ENCODE measurements at regions not wholly inside any gene's neighbourhood (a gene's known extent, or its start where the extent isn't known, plus 50 kb on each side); places are given as distances from the start of the nearest gene placed in this dataset.

DNA sequence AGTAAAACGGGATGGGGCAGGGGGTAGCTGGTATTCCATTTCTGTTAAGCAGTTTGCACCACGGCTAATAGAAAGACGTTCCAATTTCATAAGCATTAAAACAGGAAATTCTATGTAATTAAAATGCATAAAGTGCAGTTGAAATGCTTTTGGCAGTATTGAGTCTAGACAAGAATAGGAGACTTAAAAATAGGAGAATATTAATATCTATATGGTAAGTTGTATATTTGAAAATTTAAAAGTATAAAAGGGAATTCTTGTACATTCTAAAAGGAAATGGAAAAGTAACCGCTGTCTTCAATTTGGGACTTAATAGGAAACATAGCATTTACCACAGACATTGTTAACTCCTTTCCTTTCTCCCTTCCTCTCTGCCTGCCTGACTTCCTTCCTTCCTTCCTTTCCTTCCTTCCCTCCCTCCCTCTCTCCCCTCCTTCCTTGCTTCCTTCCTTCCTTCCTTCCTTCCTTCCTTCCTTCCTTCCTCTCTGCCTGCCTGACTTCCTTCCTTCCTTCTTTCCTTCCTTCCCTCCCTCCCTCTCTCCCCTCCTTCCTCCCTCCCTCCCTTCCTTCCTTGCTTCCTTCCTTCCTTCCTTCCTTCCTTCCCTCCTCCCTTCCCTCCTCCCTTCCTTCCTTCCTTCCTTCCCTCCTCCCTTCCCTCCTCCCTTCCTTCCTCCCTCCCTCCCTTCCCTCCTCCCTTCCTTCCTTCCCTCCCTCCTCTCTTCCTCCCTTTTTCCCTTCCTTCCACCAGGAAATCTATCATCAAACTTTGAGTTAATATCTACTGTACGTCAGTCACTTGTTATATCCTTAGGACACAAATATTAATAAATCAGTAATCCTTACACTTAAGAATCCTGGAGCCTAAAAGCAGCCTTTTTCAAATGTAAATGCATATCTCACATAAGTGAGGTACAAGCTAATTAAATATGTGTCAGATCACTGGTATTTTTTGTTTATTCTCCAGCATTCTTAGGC is 1049.3 kb downstream of the GALC start:
- TF ChIP-seq, protein P1, sequence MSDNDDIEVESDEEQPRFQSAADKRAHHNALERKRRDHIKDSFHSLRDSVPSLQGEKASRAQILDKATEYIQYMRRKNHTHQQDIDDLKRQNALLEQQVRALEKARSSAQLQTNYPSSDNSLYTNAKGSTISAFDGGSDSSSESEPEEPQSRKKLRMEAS (IDR thresholded peaks at IDR 0.05; ENCODE audit: low read depth, low read length) = no peak
- TF ChIP-seq POLR2A (IDR thresholded peaks at IDR 0.05; ENCODE audit: extremely low read depth, insufficient read length) = no peak
- H3K4me3 ChIP-seq (ENCODE audit: low read depth, low read length) = no peak overlapping the region
- DNase-seq (ENCODE audit: low read depth) = no peak

DNA sequence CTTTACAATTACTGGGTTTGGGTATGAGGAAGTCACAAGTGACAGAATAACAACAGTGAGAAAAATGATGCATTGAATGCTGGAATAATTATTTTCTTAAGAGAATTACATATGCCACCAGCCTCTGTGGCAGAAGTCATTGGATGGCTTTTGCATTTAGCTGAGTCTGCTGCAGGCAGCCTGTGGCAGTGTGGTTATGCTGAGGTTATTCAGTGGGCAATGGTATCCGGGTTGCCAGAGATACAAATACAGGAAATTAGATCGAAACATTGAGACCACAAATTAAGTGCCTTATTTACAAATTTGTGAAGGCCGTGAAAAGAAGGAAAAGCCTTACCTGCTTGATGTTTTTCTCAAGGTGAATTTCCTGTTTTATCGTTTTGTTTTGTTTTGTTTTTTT is 1050.0 kb downstream of the GALC start:
- TF ChIP-seq, protein P1 (IDR thresholded peaks at IDR 0.05; ENCODE audit: low read depth, low read length) = no peak
- TF ChIP-seq, protein P2, sequence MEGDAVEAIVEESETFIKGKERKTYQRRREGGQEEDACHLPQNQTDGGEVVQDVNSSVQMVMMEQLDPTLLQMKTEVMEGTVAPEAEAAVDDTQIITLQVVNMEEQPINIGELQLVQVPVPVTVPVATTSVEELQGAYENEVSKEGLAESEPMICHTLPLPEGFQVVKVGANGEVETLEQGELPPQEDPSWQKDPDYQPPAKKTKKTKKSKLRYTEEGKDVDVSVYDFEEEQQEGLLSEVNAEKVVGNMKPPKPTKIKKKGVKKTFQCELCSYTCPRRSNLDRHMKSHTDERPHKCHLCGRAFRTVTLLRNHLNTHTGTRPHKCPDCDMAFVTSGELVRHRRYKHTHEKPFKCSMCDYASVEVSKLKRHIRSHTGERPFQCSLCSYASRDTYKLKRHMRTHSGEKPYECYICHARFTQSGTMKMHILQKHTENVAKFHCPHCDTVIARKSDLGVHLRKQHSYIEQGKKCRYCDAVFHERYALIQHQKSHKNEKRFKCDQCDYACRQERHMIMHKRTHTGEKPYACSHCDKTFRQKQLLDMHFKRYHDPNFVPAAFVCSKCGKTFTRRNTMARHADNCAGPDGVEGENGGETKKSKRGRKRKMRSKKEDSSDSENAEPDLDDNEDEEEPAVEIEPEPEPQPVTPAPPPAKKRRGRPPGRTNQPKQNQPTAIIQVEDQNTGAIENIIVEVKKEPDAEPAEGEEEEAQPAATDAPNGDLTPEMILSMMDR (IDR thresholded peaks at IDR 0.05; ENCODE audit: low read depth, low read length) = no peak
- TF ChIP-seq MYC (IDR thresholded peaks at IDR 0.05; ENCODE audit: low read depth, low read length) (no peak), POLR2A (IDR thresholded peaks at IDR 0.05; ENCODE audit: extremely low read depth, insufficient read length) (no peak)
- no peak for DNase-seq (ENCODE audit: low read depth)
- no peak overlapping the region for H3K4me3 ChIP-seq (ENCODE audit: low read depth, low read length)

DNA sequence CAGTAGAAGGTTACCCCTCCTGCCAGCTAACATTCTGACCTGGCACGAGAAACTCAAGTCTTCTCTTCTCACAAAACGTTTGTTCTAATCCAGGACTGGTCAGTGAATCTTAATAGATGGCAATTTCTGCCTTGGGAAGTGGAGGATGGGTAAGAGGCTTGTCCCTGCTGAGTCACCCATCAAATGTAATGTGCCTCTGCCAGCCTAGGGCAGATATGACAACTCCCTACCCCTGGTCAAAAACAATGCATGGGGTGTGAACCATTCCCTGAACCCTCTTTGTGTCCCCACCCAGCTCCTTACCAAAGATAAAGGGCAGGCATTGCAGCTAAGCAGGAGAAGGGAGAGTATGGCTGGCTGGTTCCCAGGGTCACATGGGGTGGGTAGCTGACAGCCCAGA is 1052.9 kb downstream of the GALC start:
- TF ChIP-seq POLR2A (IDR thresholded peaks at IDR 0.05; ENCODE audit: extremely low read depth, insufficient read length) = no peak
- TF ChIP-seq, protein P1 (IDR thresholded peaks at IDR 0.05; ENCODE audit: low read depth, low read length) = no peak
- no peak for TF ChIP-seq MYC (IDR thresholded peaks at IDR 0.05; ENCODE audit: low read depth, low read length)
- TF ChIP-seq, protein P2 (IDR thresholded peaks at IDR 0.05; ENCODE audit: low read depth, low read length) = no peak
- no peak for DNase-seq (ENCODE audit: low read depth)
- H3K4me3 ChIP-seq (ENCODE audit: low read depth, low read length) = no peak overlapping the region

DNA sequence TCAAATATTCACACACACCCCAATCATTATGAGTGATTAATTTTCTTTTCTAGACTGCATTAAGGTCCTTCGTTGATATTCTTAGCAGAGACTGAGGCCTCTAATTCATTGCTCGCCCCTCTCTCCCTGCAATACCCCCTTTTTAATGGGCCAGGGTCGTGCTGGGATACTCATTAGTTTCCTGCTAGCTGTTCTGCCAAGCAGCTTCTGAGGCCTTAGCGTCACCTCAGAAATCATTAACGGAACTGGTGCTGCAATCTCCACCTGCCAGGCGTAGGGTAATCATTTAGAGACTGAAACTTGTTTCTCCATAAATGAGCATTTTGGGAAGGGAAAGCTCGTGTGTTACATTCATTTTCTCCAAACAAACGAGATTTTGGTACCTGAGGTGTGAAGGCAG is 1054.7 kb downstream of the GALC start:
- TF ChIP-seq, protein P2 (IDR thresholded peaks at IDR 0.05; ENCODE audit: low read depth, low read length) = no peak
- no peak for TF ChIP-seq MYC (IDR thresholded peaks at IDR 0.05; ENCODE audit: low read depth, low read length)
- no peak for TF ChIP-seq POLR2A (IDR thresholded peaks at IDR 0.05; ENCODE audit: extremely low read depth, insufficient read length)
- no peak overlapping the region for H3K4me3 ChIP-seq (ENCODE audit: low read depth, low read length)
- no peak for DNase-seq (ENCODE audit: low read depth)

DNA sequence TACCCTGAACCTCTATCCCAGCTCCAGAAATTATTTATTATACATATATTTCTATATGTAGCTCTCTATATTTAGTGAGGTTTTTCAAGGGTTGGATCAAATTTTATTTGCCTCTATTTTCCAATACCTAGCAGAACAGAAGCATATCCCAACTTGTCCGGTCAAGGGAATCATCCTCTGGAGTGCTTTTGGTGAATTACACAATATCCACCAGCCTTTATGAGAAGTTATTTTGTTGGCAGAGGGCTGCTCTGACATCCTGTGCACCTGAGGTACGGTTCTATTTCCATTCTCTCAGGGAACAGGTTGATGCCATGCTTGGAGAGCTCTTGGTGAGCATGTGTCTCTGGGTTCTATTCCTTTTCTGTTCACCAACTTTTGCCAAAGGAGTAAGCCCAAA is 1056.4 kb downstream of the GALC start:
- no peak overlapping the region for H3K4me3 ChIP-seq (ENCODE audit: low read depth, low read length)
- TF ChIP-seq MYC (IDR thresholded peaks at IDR 0.05; ENCODE audit: low read depth, low read length) (no peak), POLR2A (IDR thresholded peaks at IDR 0.05; ENCODE audit: extremely low read depth, insufficient read length) (no peak)
- TF ChIP-seq, protein P1 (IDR thresholded peaks at IDR 0.05; ENCODE audit: low read depth, low read length) = no peak
- TF ChIP-seq, protein P2 (IDR thresholded peaks at IDR 0.05; ENCODE audit: low read depth, low read length) = no peak
- no peak for DNase-seq (ENCODE audit: low read depth)

DNA sequence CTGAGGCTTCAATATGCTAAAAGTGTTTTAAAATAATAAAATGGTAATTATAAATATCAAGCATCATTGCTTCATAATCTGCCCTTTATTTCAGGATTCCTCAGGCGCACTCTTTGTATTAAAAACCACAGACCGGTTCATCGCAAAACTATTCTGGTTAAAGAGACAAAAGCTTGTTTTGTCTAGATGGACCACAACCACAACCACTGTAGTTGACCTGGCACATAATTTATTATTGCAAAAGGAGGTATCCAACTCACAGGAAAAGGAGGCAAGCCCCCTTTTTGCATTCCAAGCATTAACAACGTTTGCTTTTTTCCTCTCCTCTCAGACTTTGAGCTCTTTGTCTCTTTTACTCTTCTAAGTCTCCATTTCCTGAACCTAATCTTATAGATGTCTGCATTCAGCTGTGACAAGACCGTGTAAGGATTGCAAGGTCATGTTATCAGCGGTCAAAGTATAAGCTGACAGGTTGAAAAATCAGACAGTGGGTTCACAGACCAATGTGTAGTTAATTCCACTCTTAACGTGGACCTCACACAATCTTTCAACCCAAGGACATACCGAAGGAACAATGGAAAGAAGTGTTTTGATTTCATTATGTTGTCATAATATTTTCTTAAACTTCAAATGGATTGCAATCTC is 1057.6 kb downstream of the GALC start:
- H3K4me3 ChIP-seq (ENCODE audit: low read depth, low read length) = no peak overlapping the region
- DNase-seq (ENCODE audit: low read depth) = no peak
- TF ChIP-seq POLR2A (IDR thresholded peaks at IDR 0.05; ENCODE audit: extremely low read depth, insufficient read length) = no peak
- TF ChIP-seq MYC (IDR thresholded peaks at IDR 0.05; ENCODE audit: low read depth, low read length) = no peak
- TF ChIP-seq, protein P1 (IDR thresholded peaks at IDR 0.05; ENCODE audit: low read depth, low read length) = no peak
- TF ChIP-seq, protein P2 (IDR thresholded peaks at IDR 0.05; ENCODE audit: low read depth, low read length) = no peak

Measured in NB4 (cell line).